ENCODE measurements at regions not wholly inside any gene's neighbourhood (a gene's known extent, or its start where the extent isn't known, plus 50 kb on each side); places are given as distances from the start of the nearest gene placed in this dataset.

DNA sequence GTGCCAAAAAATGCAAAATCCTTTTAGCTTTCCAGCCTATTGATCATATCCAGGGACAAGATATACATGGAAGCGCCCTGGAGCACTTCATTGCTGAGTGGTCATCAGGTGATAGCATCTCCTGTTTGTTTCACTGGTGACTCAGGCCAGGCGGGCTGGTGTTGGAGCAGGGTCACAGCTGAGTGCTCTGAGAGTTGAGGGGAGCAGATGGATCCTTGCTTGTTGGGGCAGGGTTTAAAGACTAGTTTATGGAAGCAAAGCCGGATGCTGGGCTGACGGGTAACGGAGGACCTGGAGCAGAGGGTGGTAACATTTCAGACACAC is 405.0 kb upstream of the TPM1 start:
- TF ChIP-seq, protein P1, sequence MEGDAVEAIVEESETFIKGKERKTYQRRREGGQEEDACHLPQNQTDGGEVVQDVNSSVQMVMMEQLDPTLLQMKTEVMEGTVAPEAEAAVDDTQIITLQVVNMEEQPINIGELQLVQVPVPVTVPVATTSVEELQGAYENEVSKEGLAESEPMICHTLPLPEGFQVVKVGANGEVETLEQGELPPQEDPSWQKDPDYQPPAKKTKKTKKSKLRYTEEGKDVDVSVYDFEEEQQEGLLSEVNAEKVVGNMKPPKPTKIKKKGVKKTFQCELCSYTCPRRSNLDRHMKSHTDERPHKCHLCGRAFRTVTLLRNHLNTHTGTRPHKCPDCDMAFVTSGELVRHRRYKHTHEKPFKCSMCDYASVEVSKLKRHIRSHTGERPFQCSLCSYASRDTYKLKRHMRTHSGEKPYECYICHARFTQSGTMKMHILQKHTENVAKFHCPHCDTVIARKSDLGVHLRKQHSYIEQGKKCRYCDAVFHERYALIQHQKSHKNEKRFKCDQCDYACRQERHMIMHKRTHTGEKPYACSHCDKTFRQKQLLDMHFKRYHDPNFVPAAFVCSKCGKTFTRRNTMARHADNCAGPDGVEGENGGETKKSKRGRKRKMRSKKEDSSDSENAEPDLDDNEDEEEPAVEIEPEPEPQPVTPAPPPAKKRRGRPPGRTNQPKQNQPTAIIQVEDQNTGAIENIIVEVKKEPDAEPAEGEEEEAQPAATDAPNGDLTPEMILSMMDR (conservative IDR thresholded peaks at IDR 0.05), result no peak
- TF ChIP-seq ZFX (IDR thresholded peaks at IDR 0.05), result no peak
